Ishikawa (cell line): ENCODE measurements at regions not wholly inside any gene's neighbourhood (a gene's known extent, or its start where the extent isn't known, plus 50 kb on each side); places are given as distances from the start of the nearest gene placed in this dataset.

ENCODE experiments used
- CEBPB ChIP-seq: IDR thresholded peaks from 2 replicates; pipeline ENCODE4 v1.6.1; 2012
- FOXM1 ChIP-seq: IDR thresholded peaks from 2 replicates; pipeline ENCODE4 v1.6.1; 2012; ENCODE audit warnings: low read depth, borderline replicate concordance
- TAF1 ChIP-seq: IDR thresholded peaks from 2 replicates; pipeline ENCODE4 v1.6.1; 2012; ENCODE audit warnings: low read depth, mild to moderate bottlenecking
- YY1 ChIP-seq: IDR thresholded peaks from 2 replicates; pipeline ENCODE4 v1.6.1; 2012; ENCODE audit warnings: low read depth
- ZBTB7A ChIP-seq: IDR thresholded peaks from 2 replicates; pipeline ENCODE4 v1.6.1; 2012; ENCODE audit warnings: low read depth
- TF ChIP-seq, protein P1 (sequence below): IDR thresholded peaks from 2 replicates; pipeline ENCODE4 v1.6.1; 2012
- TF ChIP-seq, protein P2 (sequence below): IDR thresholded peaks from 2 replicates; pipeline ENCODE4 v1.6.1; 2012; ENCODE audit warnings: low read depth, mild to moderate bottlenecking

DNA sequence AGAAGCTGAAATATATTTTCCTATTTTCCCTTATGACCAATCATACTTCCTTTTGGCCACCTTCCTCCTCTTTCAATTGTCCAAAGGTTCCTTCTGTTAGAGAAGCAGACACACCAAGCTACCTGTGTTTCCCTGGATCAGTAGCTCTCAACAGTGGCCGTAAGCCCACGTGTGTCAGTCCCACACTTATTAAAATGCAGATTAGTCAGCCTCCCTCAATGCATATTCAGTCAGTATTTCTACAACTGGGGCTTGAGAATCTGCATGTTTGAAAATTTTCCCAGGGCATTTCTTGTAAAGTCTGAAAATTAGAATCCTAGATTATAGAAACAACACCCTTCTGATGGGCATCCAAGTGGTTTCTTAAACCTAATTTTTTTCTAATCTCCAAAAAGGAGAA is 54.0 kb upstream of the ITPRID2 start:
- no peak for TF ChIP-seq FOXM1
- TF ChIP-seq YY1: no peak
- TF ChIP-seq, protein P1, sequence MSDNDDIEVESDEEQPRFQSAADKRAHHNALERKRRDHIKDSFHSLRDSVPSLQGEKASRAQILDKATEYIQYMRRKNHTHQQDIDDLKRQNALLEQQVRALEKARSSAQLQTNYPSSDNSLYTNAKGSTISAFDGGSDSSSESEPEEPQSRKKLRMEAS: no peak
- TF ChIP-seq CEBPB: no peak
- no peak for TF ChIP-seq TAF1
- TF ChIP-seq, protein P2, sequence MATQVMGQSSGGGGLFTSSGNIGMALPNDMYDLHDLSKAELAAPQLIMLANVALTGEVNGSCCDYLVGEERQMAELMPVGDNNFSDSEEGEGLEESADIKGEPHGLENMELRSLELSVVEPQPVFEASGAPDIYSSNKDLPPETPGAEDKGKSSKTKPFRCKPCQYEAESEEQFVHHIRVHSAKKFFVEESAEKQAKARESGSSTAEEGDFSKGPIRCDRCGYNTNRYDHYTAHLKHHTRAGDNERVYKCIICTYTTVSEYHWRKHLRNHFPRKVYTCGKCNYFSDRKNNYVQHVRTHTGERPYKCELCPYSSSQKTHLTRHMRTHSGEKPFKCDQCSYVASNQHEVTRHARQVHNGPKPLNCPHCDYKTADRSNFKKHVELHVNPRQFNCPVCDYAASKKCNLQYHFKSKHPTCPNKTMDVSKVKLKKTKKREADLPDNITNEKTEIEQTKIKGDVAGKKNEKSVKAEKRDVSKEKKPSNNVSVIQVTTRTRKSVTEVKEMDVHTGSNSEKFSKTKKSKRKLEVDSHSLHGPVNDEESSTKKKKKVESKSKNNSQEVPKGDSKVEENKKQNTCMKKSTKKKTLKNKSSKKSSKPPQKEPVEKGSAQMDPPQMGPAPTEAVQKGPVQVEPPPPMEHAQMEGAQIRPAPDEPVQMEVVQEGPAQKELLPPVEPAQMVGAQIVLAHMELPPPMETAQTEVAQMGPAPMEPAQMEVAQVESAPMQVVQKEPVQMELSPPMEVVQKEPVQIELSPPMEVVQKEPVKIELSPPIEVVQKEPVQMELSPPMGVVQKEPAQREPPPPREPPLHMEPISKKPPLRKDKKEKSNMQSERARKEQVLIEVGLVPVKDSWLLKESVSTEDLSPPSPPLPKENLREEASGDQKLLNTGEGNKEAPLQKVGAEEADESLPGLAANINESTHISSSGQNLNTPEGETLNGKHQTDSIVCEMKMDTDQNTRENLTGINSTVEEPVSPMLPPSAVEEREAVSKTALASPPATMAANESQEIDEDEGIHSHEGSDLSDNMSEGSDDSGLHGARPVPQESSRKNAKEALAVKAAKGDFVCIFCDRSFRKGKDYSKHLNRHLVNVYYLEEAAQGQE: no peak
- TF ChIP-seq ZBTB7A: no peak
